NCI-H526 treated with DMSO at 0.1 percent for 48 hours (cell line): ENCODE measurements at regions not wholly inside any gene's neighbourhood (a gene's known extent, or its start where the extent isn't known, plus 50 kb on each side); places are given as distances from the start of the nearest gene placed in this dataset.

Experiments used
- DNase-seq: peaks from one replicate; lab custom pipeline; 2025; lab: John Stamatoyannopoulos, UW

DNA sequence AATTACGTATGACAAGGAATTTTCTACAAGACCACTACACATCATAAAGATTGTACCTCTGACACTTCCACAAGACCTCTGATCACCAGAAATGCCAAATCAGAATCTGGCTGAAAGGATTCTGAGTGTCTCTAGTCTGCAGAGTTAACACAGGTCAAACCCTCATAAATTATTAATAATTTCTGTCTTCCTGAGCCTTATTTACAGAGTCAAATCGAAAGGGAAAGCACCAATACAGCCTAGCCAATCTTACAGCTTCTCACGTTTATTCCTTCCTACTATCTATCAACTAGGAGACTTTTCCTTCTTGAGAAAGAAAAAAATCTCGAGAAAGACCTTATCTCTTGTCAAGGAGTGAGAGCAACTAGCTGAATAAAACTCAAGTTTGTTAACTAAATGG is 2151.6 kb downstream of the MRPL39 start:
- DNase-seq = no peak

DNA sequence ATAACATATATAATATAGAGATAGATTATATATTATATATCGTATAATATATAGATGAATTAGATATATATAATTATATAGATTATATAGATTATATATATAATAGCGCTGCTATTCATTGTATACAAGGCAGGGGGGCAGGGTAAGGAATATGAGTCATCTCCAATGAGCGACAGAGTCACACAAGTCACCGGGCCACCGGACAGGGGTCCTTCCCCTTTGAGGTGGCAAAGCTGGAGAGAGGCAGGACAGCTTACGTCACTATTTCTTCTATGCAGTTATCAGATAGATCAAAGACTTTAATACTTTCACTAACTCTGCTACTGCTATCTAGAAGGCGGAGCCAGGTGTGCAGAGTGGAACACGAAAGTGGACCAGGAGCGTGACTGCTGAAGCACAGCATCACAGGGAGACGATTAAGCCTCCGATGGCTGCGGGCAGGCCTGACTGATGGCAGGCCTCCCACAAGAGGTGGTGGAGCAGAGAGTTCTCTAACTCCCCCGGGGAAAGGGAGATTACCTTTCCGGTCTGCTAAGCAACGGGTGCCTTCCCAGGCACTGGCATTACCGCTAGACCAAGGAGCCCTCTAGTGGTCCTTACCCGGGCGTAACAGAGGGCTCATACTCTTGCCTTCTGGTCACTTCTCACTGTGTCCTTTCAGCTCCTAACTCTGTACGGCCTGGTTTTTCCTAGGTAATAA is 2154.7 kb downstream of the MRPL39 start:
- no peak for DNase-seq

DNA sequence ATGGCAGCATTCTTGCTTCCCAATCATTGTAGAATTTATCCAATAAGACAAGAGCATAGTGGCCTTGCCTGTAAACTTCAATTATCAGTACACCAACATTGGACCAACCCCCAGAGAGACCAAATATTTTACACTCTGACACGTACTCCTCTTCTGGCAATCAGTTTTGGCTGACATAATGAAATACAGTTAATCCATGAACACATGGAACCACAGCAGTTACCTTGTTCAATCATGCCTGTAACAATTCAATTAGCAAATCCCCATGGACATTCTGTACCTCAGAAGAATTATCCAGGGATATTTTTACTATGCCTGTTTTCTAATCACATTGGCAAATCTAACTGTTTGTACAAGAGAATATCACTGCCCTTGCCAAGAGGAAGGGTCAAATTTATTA is 2162.0 kb downstream of the MRPL39 start:
- DNase-seq = no peak

DNA sequence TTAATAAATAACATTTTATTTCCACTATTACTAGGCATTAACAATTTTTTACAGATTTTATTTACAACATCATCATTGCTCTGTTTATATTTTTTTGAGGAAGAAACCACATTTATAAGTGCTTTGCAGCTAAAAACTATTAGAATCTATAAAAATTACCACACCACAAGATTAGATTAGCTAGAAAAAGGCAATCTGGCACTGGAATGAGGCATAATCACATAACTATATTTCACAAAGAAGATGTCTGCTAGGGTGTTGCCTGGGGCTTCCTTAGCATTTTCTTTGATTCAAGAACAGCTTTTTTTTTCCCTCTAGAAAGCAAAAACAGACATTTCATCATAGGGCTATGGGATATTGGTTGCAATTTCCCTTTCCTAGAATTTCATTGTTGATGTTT is 2169.2 kb downstream of the MRPL39 start:
- DNase-seq = no peak

DNA sequence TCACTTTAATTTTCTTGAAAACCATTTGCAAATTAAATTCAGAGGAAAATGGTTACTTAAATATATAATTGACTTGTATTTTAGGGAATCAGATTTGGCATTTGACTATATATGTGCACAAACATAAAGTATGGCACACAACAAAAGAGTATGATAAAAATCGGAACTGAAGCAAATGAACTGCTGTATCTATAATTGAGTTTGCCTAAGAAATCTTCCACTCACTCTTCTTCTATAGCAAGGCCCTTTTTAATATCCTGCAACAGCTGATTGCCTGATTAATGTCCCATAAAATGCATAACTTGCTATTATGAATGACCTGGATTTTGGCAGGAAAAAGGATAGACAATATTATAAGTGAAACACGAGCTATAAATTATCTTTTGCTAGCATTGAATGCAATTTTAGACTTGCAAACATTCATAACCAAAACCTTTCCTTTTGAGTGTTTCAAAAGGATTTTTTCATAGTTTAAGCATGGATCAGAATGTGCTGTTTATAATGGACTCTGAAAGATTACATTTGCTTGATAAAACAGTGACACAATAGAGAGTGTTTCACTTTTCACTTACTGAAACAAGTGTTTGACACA is 2204.3 kb downstream of the MRPL39 start:
- DNase-seq = no peak

DNA sequence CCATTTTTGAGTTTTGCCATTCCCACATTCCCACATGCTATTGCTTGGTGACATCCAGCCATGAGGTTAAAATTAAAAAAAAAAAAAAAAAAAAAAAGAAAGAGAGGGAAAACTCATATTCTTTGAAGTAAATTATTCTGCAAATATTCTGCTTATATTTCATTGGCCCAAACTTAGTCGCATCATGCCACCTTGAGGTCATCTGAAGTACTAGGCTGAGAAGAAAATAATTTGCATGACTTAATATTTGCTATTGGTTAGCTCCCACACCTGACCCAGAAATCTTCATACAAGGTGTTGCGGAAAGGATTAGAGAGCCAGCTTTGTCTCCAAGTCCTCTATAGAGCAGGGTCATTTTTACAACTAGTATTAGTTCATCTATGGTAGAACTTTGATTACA is 2206.0 kb downstream of the MRPL39 start:
- DNase-seq = peak; percentile 6

DNA sequence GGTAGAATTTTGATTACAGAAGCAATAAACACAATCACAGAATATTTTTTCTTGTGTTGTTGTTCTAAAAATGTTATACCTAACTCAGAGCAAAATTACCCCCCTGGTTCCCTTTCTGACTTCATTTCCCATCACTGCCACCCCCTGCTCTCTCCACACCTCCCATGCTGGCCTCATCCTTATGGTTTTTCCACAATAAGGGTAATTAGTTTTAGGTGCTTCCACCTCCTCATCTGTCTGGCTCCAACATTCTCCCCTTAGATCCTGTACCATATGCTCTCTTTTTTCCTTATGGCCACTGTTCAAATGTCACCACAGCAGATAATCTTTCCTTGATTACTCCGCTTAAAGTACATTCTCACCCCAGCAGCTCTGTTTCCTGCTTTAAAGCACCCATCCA is 2208.6 kb downstream of the MRPL39 start:
- no peak for DNase-seq

DNA sequence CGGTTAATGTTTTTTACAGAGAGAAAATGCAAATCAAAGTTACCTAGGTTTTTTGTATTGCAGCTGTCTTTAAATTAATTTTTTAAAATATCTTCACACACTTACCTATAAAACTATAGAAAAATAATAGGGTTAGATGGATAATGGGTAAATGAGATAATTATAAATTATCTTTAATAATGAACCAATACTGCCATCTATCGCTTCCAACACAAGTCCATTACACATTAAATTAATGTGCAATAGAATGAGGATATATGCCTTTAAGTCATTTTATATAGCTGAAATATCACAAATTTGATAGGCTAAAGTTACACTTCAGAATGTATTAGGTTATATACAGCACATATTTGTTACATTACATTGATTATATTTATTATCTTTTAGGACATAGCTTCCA is 2212.8 kb downstream of the MRPL39 start:
- no peak for DNase-seq

DNA sequence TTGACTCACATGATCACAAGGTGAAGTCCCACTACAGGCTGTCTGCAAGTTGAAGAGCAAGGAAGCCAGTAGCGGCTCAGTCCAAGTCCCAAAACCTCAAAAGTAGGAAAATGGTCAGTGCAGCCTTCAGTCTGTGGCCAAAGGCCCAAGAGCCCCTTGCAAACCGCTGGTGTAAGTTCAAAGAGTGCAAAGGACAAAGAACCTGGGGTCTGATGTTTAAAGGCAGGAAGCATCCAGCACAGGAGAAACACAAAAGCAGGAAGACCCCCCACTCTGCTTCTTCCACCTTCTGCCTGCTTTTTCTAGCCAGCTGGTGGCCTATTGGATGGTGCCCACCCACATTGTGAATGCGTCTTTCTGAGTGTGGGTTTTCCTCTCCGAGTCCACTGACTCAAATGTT is 2222.6 kb downstream of the MRPL39 start:
- no peak for DNase-seq

DNA sequence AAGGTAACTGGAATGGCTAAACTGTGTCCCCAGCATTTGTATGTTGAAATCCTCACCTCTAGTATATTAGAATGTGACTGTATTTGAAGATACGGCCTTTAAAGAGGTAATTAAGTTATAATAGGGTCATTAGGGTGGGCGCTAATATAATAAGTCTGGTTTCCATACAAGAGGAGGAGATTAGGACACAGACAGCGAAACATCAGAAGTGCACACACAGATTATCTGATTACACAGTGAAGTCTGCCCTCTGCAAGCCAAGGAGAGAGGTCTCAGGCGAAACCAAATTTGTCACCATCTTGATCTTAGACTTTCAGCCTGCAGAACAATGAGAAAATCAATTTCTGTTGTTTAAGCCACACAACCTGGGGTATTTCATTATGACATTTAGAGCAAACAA is 2233.1 kb downstream of the MRPL39 start:
- DNase-seq = no peak

DNA sequence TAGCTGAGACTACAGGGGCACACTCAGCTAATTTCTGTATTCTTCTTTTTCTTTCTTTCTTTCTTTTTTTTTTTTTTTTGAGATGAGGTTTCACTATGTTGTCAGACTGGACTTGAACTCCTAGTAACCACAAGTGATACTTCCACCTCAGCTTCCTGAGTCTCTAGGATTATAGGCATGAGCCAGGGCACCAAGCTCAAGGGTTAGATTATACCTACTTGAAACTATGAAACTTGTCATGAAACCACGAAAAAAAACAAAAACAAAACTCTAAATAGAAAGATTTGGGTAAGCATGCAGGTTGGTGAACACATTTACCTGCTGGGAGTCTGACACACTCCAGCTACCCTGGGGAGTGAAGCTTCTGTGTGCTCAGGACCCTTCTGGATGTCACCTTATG is 2250.4 kb downstream of the MRPL39 start:
- DNase-seq = no peak

DNA sequence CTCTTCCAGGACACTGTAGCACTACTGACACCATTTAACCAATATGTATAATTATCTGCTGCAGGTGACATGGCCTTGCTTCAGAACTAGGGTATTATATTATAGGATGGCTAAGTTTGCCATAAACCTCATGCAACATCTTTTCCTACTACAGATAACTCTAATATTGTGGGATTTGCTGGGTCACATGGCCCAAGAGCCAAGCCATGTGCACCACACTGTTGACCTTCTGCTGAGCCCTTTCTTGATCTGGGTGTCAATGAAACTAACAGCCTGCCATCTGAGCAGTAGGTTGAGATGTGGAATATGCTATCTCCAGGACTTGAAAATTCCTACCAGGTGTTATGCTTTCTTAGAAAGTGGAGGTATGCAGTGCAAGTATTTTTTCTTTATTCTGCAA is 2291.1 kb downstream of the MRPL39 start:
- no peak for DNase-seq

DNA sequence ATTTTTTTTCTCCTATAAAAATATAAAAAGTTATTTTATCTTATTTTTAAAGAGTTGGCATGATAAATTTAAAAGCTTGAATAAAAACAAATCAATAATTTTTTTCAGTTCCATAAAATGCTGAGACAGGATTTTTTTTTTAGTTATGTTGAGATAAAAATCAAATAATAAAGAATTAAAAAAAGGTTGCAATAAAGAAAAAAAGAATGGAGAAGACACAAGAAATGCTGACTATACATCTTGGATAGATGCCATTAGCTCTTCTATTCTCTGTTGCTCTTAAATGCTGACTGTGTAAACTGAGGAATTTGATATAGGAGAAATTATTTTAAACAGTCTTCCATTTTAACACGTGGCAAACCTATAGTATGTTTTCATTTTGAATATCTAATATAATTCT is 2298.5 kb downstream of the MRPL39 start:
- DNase-seq = no peak

DNA sequence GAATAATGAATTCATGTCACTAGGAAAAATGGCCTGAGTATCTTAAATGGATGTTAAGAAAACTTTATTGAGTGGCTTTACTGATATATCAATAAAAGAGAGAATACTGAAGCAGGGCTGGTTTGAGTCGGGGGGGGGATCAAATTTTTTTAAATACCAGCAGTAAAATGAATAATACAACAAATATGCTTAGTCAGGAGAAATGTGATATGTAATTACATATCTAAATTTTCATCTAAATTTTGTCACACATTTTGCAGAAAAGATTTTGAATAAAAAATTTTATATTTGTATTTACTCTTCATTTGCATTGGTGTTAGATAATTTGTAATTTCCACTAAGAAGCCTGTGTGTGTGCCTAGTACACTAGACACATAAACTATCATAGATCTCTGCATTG is 2300.2 kb downstream of the MRPL39 start:
- DNase-seq = no peak

DNA sequence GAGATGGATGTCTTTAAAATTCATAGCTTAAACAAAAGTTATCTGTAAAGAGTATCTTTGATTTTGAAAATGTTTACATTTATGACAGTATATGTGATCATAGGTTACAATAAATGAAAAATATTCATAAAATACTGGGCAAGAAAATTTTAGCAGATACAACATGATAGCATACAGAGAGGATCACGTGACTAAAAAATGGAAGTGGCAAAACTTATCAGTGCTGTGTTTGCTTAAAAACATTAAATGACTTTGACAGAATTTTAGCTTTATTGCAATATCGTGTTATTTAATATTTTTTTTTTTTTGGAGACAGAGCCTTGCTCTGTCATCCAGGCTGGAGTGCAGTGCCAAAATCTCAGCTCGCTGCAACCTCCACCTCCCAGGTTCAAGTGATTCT is 2294.1 kb downstream of the NCAM2 start:
- DNase-seq = no peak

DNA sequence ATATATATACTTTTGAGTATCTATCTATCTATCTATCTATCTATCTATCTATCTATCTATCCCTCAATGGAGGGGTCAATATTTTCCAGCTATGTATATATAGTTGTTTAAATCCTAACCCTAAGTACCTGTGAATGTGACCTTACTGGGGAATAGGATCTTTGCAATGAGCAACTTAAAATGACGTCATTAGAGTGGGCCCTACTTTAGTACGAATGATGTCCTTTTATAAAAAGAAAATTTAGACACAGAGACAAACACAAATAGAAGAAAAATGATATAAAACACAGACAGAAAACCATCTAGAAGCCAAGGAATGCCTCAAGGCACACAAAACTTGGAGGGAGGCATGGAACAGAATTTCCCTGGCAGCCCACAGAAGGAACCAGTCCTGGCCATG is 2283.7 kb downstream of the NCAM2 start:
- DNase-seq = no peak

DNA sequence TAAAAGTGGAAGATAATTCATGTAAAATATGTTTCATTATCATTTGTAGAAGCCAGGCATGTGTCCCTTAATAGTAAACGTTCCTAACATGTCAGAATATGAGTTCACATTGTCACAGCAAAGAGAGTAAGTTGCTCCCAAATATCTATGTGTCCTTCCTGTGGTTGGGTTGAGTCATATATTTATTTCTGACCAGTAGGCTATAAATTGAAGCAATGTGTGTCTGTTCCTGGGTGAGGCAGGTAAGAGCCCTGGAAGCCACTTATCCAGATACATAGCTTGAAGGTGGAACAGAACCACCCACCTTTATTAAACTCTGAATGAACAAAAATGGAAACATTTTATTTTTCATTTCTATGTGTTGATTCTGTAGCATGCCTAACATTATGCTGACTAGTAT is 2251.6 kb downstream of the NCAM2 start:
- no peak for DNase-seq

DNA sequence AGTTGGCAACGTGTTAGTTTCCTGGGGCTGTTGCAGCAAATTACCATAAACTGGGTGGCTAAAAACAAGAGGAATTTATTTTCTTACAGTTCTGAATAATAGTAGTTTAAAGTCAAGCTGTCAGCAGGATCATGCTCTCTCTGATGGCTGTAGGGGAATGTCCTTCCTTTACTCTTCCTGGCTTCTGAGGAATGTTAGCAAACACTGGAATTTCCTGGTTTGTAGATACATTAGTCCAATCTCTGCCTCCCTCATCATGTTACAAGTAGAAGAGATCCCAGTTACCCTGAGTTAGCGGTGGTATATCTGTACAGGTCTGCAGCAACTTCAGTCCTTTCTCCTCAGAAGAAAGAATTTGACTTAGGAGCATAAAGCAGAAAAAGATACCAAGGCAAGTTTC is 2249.1 kb downstream of the NCAM2 start:
- no peak for DNase-seq

DNA sequence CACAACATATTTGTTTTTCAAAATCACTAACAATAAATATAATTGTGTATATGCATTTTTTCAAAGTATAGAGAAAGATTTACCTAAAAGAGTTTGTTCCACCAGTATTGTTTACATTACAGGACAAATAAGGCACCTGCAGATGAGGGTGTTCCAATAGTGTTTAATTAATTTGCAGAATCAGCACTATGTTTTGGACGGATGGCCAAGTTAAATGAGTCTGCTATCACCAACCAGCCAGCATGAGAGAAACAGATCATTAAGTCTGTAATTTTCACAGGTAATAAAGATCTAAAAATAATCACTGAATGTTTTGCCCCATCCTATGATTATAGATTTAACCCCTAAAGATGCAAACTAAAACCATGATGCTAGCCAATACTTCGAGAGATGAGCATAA is 2247.0 kb downstream of the NCAM2 start:
- no peak for DNase-seq

DNA sequence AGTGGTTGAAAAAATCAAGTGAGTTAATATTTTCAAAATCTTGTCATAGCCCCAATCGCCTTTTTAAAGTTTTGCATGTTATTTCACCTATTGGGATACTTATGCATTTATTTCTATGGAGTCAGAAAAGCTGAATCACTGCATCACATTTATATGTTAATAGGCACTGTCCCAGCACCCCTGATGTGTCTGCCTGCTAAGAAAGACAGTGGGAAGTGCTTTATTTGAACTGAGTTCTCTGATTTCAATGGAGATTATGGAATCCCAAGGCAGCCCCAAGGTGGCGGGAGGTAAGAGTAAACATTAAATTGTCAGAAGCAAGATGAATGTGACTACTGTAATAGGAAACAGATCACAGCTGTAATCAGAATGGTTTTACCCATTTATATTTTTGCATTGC is 2225.7 kb downstream of the NCAM2 start:
- no peak for DNase-seq

DNA sequence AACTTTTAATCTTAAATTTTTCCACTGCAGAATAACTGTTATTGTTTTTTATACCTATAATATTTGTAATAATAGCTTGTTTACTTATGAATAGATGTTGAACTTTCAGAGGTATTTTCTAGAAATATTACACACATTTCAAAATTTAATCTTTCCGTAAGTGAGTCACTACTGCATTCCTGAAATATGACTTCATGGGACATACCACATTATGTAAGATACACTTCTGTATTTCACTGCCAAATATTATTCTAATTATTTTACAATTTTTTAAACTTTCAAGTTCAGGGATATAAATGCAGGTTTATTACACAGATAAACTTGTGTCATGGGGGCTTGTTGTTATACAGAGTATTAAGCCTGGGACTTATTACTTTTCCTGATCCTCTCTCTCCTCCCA is 2220.5 kb downstream of the NCAM2 start:
- no peak for DNase-seq

DNA sequence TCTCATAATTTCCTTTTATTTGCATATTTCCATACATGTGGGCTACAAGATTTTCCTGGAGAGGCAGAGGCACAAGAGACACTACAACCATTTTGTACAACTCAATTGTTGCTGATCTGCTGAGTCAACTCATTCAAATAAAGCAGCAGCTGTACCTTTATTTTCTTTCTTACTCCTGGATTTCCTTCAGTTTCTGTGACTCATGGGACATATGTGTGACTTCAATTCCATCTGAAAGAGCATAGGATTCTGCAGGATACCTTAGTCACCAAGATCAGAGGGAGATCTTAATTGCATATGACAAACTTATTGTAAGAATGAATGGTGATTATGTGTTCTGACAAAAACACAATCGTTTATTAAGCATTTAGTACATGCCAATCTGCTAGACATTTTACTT is 2219.4 kb downstream of the NCAM2 start:
- DNase-seq = peak; percentile 17

DNA sequence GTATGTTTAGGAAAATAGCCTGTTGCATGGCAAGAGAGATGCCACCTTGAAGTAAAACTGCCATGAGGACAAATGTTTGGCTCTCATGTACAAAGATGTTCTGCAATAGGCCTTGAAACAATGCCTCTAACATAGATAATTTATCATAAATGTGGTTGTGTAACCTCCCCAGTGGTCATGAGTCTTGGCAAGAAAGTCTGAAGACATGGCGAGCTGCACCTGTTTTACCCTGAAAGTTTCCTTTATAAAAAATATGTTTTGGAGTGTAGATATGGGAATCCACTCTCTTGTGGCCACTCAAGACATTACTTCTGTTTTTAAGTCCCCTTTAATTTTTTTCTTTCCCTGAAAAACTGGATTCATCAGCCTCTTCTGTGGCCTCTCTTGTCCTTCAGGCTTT is 2217.1 kb downstream of the NCAM2 start:
- DNase-seq = no peak
